22Rv1 (cell line): ENCODE measurements at regions not wholly inside any gene's neighbourhood (a gene's known extent, or its start where the extent isn't known, plus 50 kb on each side); places are given as distances from the start of the nearest gene placed in this dataset.

ENCODE experiments used
- H3K27ac ChIP-seq: fragments of 450-650 bp; 2 replicates; pipeline ENCODE4 v1.5.1; 2017
- CTCF ChIP-seq: fragments of 450-650 bp; IDR thresholded peaks from 2 replicates; pipeline ENCODE4 v1.5.1; 2017; ENCODE audit warnings: mild to moderate bottlenecking
- ZFX ChIP-seq: fragments of 450-650 bp; IDR thresholded peaks from 2 replicates; pipeline ENCODE4 v1.6.1; 2017; ENCODE audit warnings: antibody characterized with exemption, borderline replicate concordance

- no peak overlapping the region for H3K27ac ChIP-seq
- TF ChIP-seq CTCF (no peak), ZFX (no peak)
Measured at GRCh38 chr20:4549711-4550259, 136.5 kb upstream of the PRNP start.

DNA sequence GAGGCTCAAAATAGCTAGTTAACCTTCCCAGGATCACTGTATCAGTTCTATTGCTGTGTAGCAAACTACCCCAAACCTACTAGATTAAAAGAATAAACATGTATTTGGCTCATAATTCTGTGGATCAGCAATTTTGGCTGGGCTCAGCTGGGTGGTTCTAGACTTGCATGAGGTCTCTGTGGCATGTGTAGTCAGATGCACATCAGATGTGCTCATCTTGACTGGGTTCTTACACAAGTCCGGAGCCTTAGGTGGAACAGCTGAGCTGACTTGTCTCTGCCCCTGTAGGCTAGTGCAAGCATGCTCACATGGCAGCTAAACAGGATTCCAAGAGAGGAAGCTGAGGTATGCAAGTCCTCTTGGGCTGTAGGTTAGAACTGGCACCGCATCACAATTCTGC is 137.7 kb upstream of the PRNP start:
- TF ChIP-seq ZFX (no peak), CTCF (no peak)
- H3K27ac ChIP-seq: no peak overlapping the region

GRCh38 chr20:4546786-4547185 is 139.5 kb upstream of the PRNP start:
- H3K27ac ChIP-seq: no peak overlapping the region
- TF ChIP-seq ZFX (no peak), CTCF (no peak)

- no peak for TF ChIP-seq CTCF
- TF ChIP-seq ZFX: no peak
- H3K27ac ChIP-seq: no peak overlapping the region
Measured at GRCh38 chr20:4546342-4546741, 139.9 kb upstream of the PRNP start.

- no peak overlapping the region for H3K27ac ChIP-seq
- no peak for TF ChIP-seq CTCF
- no peak for TF ChIP-seq ZFX
Measured at GRCh38 chr20:4545526-4545925, 140.7 kb upstream of the PRNP start.

GRCh38 chr20:4544765-4545164 is 141.5 kb upstream of the PRNP start:
- TF ChIP-seq CTCF (no peak), ZFX (no peak)
- H3K27ac ChIP-seq: no peak overlapping the region

DNA sequence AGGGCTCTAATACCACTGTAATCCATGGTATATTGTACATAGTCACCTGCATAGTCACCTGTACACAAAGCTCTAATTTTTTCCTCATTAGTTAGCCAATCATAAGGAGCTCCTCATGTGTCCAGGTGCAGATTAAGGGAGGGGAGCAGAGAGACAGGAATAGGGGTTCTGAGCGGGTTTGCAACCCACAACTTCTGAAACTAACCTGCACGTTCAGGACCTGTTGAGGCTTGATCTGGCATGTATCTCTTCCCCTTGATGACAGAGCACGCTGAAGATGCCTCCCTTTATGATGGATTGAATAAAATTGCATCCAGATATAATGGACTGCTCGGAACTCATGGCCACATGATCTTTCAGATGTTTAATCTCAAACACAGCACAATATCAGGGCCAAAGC is 144.0 kb upstream of the PRNP start:
- no peak overlapping the region for H3K27ac ChIP-seq
- no peak for TF ChIP-seq CTCF
- TF ChIP-seq ZFX: no peak
